GM12865 (cell line): ENCODE measurements at regions not wholly inside any gene's neighbourhood (a gene's known extent, or its start where the extent isn't known, plus 50 kb on each side); places are given as distances from the start of the nearest gene placed in this dataset.

Experiments used
- DNase-seq: peaks from one replicate; pipeline ENCODE4 v3.0.0; 2010; ENCODE audit warnings: low read depth
- H3K4me3 ChIP-seq: 2 replicates; pipeline ENCODE4 v1.5.1; 2011; ENCODE audit warnings: mild to moderate bottlenecking, low read depth, low read length, control low read depth
- TF ChIP-seq, protein P1 (sequence below): IDR thresholded peaks from 2 replicates; pipeline ENCODE4 v1.5.1; 2011; ENCODE audit warnings: low read length, control low read depth, low read depth, inconsistent platforms; ENCODE audit not compliant: insufficient read depth; ENCODE audit errors: missing control alignments

DNA sequence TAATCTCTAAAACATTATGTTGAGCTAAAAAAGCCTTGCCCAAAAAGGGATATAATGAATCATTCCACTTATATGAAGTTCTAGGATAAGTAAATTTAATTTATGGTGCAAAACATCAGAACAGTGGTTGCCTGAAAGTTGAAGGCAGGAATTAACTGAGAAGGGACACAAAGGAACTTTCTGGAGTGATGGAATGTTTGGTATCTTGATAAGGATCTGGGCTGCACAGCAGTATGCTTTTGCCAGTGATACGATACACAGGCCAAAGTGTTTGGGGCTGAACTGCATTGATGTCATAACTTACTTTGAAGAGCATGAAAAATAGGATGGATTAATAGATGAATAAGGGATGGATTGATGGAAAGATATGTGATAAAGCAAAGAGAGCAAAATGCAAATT lies 146.1 kb upstream of the LRFN2 start:
- no peak for DNase-seq
- TF ChIP-seq, protein P1, sequence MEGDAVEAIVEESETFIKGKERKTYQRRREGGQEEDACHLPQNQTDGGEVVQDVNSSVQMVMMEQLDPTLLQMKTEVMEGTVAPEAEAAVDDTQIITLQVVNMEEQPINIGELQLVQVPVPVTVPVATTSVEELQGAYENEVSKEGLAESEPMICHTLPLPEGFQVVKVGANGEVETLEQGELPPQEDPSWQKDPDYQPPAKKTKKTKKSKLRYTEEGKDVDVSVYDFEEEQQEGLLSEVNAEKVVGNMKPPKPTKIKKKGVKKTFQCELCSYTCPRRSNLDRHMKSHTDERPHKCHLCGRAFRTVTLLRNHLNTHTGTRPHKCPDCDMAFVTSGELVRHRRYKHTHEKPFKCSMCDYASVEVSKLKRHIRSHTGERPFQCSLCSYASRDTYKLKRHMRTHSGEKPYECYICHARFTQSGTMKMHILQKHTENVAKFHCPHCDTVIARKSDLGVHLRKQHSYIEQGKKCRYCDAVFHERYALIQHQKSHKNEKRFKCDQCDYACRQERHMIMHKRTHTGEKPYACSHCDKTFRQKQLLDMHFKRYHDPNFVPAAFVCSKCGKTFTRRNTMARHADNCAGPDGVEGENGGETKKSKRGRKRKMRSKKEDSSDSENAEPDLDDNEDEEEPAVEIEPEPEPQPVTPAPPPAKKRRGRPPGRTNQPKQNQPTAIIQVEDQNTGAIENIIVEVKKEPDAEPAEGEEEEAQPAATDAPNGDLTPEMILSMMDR: no peak

DNA sequence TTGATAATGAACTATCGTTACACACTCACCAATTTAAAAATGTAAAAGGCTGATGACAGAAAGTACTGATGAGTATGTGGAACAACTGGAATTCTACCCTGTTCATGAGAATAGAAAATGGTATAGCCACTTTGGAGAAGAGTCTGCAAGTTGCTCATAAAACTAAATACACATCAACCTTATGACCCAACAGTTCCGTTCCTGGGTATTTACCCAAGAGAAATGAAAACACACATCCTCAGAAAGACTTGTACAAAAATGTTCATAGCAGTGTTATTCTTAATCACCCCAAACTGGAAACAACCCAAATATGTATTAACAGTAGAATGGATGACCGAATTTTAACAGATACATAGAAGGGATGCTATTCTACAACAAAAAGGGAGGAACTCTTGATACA lies 145.7 kb upstream of the LRFN2 start:
- TF ChIP-seq, protein P1: no peak
- no peak for DNase-seq
- no peak overlapping the region for H3K4me3 ChIP-seq

More for the DNA sequence above, 146.1 kb upstream of the LRFN2 start:
- no peak overlapping the region for H3K4me3 ChIP-seq

DNA sequence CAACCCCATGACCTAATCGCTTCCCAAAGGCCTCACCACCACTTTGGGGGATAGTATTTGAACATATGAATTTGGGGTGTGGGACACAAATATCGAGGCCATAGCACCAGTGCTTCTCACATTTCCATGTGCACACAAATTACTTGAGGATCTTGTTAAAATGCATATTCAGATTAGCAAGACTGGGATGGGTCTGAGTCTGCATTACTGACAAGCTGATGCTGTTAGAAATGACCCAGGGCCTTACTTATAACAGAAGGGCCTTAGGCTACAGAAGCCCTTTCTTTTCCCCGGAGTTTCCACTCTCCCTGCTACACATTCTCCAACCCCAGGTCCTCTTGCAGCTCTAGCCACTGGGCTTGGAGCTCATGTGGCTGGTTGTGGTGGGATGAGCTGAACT lies 141.5 kb upstream of the LRFN2 start:
- H3K4me3 ChIP-seq: no peak overlapping the region
- DNase-seq: no peak
- TF ChIP-seq, protein P1: no peak

DNA sequence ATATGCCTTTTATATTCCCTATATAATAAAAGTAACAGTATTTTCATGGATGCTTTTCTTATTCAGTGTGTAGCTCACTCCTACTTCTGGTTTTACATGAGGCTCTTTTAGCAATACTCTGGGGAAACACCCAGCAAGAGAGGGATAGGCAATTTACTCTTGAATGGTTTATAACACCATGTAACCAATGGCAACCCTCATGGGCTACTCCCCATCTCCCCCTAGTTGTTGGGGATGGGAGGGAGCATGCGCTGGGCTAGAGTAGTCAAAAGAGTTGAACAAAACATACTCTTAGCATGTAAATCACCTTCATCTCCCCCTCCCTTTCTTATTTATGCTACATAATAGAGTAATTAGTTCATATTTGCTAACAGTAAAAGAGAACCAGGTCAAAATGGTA lies 140.1 kb upstream of the LRFN2 start:
- TF ChIP-seq, protein P1: no peak
- no peak for DNase-seq
- no peak overlapping the region for H3K4me3 ChIP-seq

DNA sequence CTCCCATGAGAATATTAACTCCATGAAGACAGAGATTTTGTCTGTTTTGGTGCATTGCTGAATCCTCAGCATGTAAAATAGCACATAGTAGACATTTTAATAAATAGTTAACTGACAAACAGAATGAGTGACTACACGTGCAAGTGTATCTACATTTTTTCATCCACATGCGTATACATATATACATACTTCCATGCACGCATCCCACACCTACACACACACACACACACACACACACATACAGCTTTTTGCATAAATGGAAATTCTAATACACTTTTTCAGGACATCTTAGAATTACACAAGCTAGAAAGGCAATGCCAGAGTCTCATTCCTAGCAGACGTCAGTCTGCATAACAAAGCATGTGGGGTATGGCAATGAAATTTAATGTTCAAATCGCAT lies 139.7 kb upstream of the LRFN2 start:
- TF ChIP-seq, protein P1: no peak
- no peak for DNase-seq
- no peak overlapping the region for H3K4me3 ChIP-seq

DNA sequence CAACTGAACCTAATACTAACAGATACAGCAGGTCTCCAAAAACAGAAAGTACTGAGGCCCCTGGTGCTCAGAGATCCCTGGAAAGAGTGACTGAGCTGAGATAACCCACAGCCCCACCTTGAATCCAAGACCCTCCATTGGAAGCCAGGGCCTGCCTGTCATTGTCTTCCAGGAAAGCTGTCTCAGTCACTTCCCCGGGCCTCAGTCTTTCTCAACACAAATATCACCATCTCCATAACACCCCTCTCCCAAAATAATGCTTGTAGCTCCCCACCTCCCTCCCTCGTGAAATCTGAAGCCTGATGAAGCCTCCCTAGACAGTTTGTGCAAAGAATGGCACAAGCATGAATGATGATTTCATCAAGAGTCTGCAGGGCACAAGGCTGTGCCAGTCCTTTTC lies 138.2 kb upstream of the LRFN2 start:
- TF ChIP-seq, protein P1: no peak
- H3K4me3 ChIP-seq: no peak overlapping the region
- no peak for DNase-seq

DNA sequence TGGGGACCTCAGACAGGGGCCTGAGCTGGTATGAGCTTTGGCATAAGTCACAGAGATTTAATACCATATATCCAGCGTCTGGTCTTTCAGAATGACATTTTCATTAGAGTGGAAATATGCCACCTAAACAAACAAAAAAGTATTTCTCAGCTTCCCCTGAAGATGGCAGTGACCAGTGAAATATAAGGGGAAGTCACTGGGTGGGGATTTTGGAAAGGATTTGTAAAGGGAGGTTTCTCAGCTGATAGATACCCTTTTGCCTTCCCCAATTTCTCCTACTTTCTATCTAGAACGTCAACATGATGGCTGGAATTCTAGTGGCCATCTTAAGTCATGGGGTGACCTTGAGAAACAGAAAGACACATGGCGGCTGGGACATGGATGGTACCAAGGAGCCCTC lies 137.7 kb upstream of the LRFN2 start:
- TF ChIP-seq, protein P1: no peak
- no peak for DNase-seq
- no peak overlapping the region for H3K4me3 ChIP-seq
